ENCODE measurements at regions not wholly inside any gene's neighbourhood (a gene's known extent, or its start where the extent isn't known, plus 50 kb on each side); places are given as distances from the start of the nearest gene placed in this dataset.

DNA sequence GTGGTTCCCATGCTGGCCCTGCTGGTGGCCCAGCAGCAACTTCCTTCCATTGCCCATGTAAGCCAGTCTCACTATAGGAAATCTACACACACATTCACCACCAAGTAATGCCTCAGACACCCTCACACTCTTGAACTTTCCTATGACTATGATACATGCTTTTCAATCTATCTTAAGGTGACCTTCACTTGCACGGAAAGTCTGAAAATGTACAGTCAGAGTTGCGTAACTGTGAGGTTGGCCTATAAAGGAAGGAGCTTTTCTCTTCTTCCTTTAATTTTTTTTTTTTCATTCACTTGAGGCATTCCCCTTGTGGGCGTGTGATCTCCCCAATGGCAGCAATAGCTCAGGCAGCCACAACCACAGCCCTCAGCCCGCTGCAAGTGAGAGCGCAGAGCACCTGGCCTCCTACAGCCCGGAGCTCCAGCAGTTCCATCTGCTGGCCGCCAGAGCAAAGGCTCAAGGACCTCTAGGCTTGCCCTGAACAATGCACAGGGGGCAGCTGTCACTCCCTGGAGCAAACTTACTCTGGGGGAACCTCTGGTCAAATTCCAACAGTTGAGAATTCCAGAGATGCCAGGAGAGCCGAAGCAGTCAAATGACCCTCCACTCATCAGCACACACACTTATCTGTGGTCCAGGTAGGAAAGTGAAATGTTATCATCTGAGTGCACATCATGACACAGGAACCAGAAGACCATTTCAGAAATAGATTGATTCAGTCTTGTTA is 123.1 kb upstream of the ADO start:
- WGBS, 2 experiments (ENCODE audit: low coverage in 1 of 2, low lambda C conversion rate in 2 of 2, missing lambda C conversion rate in 2 of 2), result 58 to 63% methylated on average over 8 of the region's 8 CpGs
- no peak overlapping the region for H3K9ac ChIP-seq
- no peaks in the 10 kb centered on the region for H3K9me2 ChIP-seq (ENCODE audit: insufficient read depth)
- no peak overlapping the region for H2AFZ ChIP-seq
- peak; percentile 22 for DNase-seq
- H3F3A ChIP-seq (ENCODE audit: insufficient read depth), result no peaks in the 10 kb centered on the region
- H3K4me2 ChIP-seq (ENCODE audit: unreplicated experiment), result no peak overlapping the region
- no peaks in the 10 kb centered on the region for H3K9me3 ChIP-seq (ENCODE audit: low read depth)
- in situ Hi-C loops (cut with MboI), result no loop called here
- H3K27ac ChIP-seq, result no peak overlapping the region
- H4K20me1 ChIP-seq (ENCODE audit: insufficient read depth), result no peaks in the 10 kb centered on the region
- peaks cover 15% of the 10 kb centered on the region; the same call in 1 of the 2 replicates for H3K27me3 ChIP-seq (replicated peaks; ENCODE audit: insufficient read depth)
- H3K79me2 ChIP-seq (ENCODE audit: insufficient read depth), result no peaks in the 10 kb centered on the region
- no peak for TF ChIP-seq EZH2phosphoT487 (IDR thresholded peaks at IDR 0.05; ENCODE audit: insufficient read depth, low read depth)
- TF ChIP-seq EZH2 (IDR thresholded peaks at IDR 0.05; ENCODE audit: insufficient read depth, poor library complexity, severe bottlenecking), result no peak
- no peaks in the 10 kb centered on the region for H3K36me3 ChIP-seq (ENCODE audit: low read depth)
- H3K4me3 ChIP-seq, result no peak overlapping the region
- no peaks in the 10 kb centered on the region for H3K4me1 ChIP-seq (ENCODE audit: insufficient read depth)

- 0 out of 2 replicates have a peak, but pooled peaks cover 12% of the 10 kb centered on the region for H3K27me3 ChIP-seq (replicated peaks; ENCODE audit: insufficient read depth)
- no peaks in the 10 kb centered on the region for H3K79me2 ChIP-seq (ENCODE audit: insufficient read depth)
- H3K9ac ChIP-seq, result no peak overlapping the region
- no peaks in the 10 kb centered on the region for H3K4me1 ChIP-seq (ENCODE audit: insufficient read depth)
- no peaks in the 10 kb centered on the region for H3K9me2 ChIP-seq (ENCODE audit: insufficient read depth)
- no peak for DNase-seq
- no peaks in the 10 kb centered on the region for H4K20me1 ChIP-seq (ENCODE audit: insufficient read depth)
- no peak overlapping the region for H3K4me3 ChIP-seq
- H3F3A ChIP-seq (ENCODE audit: insufficient read depth), result no peaks in the 10 kb centered on the region
- TF ChIP-seq EZH2phosphoT487 (IDR thresholded peaks at IDR 0.05; ENCODE audit: insufficient read depth, low read depth), result no peak
- no peak for TF ChIP-seq EZH2 (IDR thresholded peaks at IDR 0.05; ENCODE audit: insufficient read depth, poor library complexity, severe bottlenecking)
- no peak overlapping the region for H2AFZ ChIP-seq
- H3K27ac ChIP-seq, result no peak overlapping the region
- no peak overlapping the region for H3K4me2 ChIP-seq (ENCODE audit: unreplicated experiment)
- 39 to 44% methylated on average over 5 of the region's 5 CpGs for WGBS, 2 experiments (ENCODE audit: low coverage in 1 of 2, low lambda C conversion rate in 2 of 2, missing lambda C conversion rate in 2 of 2)
- in situ Hi-C loops (cut with MboI), result no loop called here
- no peaks in the 10 kb centered on the region for H3K9me3 ChIP-seq (ENCODE audit: low read depth)
- H3K36me3 ChIP-seq (ENCODE audit: low read depth), result no peaks in the 10 kb centered on the region
Measured at GRCh38 chr10:62684911-62685310, 119.6 kb upstream of the ADO start.

DNA sequence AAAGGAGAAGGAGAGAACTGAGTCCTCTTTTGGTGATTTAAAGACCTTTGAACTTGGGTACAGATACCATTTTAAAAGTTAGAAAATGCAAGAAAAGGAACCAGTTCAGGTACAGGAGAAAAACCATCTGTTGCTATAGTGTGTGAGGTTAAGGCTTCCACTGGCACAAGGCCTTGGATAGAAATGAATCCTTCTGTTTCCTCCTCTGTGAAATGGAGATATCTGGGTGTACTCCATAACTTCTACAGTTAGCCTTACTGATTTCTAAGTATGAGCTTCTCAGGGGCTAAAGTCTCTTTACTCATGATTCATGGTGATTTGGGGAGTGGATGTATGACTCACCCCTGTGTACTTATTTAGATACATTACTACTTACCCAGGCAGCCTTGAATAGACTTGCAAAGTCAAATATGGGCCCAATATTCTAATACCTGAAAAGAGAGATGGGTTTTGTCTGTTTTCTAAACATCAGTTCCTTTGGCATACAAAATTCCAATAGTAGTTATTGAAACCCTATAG is 117.2 kb upstream of the ADO start:
- H2AFZ ChIP-seq, result no peak overlapping the region
- H3K9ac ChIP-seq, result no peak overlapping the region
- 0 out of 2 replicates have a peak, but pooled peaks cover 7% of the 10 kb centered on the region for H3K27me3 ChIP-seq (replicated peaks; ENCODE audit: insufficient read depth)
- no peak for TF ChIP-seq EZH2phosphoT487 (IDR thresholded peaks at IDR 0.05; ENCODE audit: insufficient read depth, low read depth)
- no peak for TF ChIP-seq EZH2 (IDR thresholded peaks at IDR 0.05; ENCODE audit: insufficient read depth, poor library complexity, severe bottlenecking)
- no peaks in the 10 kb centered on the region for H3K4me1 ChIP-seq (ENCODE audit: insufficient read depth)
- H3K36me3 ChIP-seq (ENCODE audit: low read depth), result no peaks in the 10 kb centered on the region
- in situ Hi-C loops (cut with MboI), result no loop called here
- no peaks in the 10 kb centered on the region for H3K9me3 ChIP-seq (ENCODE audit: low read depth)
- no peak overlapping the region for H3K4me3 ChIP-seq
- peak; percentile 45 for DNase-seq
- no peak overlapping the region for H3K4me2 ChIP-seq (ENCODE audit: unreplicated experiment)
- no peaks in the 10 kb centered on the region for H4K20me1 ChIP-seq (ENCODE audit: insufficient read depth)
- H3K79me2 ChIP-seq (ENCODE audit: insufficient read depth), result no peaks in the 10 kb centered on the region
- H3F3A ChIP-seq (ENCODE audit: insufficient read depth), result no peaks in the 10 kb centered on the region
- no peaks in the 10 kb centered on the region for H3K9me2 ChIP-seq (ENCODE audit: insufficient read depth)
- no peak overlapping the region for H3K27ac ChIP-seq

DNA sequence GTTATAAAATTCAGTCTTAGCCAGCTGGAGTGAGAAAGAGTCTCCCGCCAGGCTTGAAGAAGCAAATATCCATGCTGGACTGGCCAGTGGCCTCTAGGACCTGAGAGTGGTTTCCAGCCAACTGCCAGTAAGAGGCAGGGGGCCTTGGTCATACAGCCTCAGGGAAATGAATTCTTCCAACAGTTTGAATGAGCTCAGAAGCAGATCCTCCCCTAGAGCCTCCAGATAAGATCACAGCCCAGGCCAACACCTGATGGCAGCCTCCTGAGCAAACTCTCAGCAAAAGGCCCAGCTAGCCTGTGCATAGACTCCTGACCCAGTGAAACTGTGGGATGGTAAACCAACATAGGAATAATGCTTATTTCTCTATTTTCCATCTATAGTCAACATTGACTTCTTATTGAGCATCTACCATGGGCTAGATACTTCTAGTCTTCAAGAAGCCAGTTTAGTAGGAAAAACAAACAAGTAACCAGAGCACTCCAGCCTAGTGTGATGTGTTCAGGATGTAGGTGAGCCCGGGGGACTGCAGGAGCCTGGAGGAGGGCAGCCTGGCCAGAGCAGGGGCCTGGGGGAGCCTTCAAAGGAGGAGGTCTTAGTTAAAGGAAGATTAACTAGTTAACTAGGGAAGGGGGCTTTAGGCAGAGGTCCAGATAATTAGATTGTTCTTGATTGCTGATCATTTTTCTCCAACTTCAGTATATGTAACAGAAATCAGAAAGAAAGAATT is 115.4 kb upstream of the ADO start:
- no peak overlapping the region for H3K4me3 ChIP-seq
- H3K9me2 ChIP-seq (ENCODE audit: insufficient read depth), result no peaks in the 10 kb centered on the region
- H3K4me1 ChIP-seq (ENCODE audit: insufficient read depth), result no peaks in the 10 kb centered on the region
- no peak overlapping the region for H3K27ac ChIP-seq
- TF ChIP-seq EZH2phosphoT487 (IDR thresholded peaks at IDR 0.05; ENCODE audit: insufficient read depth, low read depth), result no peak
- TF ChIP-seq EZH2 (IDR thresholded peaks at IDR 0.05; ENCODE audit: insufficient read depth, poor library complexity, severe bottlenecking), result no peak
- no peaks in the 10 kb centered on the region for H3K36me3 ChIP-seq (ENCODE audit: low read depth)
- H3K4me2 ChIP-seq (ENCODE audit: unreplicated experiment), result no peak overlapping the region
- H3K27me3 ChIP-seq (replicated peaks; ENCODE audit: insufficient read depth), result no peaks in the 10 kb centered on the region
- no peaks in the 10 kb centered on the region for H4K20me1 ChIP-seq (ENCODE audit: insufficient read depth)
- 27 to 33% methylated on average over 2 of the region's 2 CpGs for WGBS, 2 experiments (ENCODE audit: low coverage in 1 of 2, low lambda C conversion rate in 2 of 2, missing lambda C conversion rate in 2 of 2)
- no peaks in the 10 kb centered on the region for H3K79me2 ChIP-seq (ENCODE audit: insufficient read depth)
- H3F3A ChIP-seq (ENCODE audit: insufficient read depth), result no peaks in the 10 kb centered on the region
- H3K9ac ChIP-seq, result no peak overlapping the region
- in situ Hi-C loops (cut with MboI), result no loop called here
- no peak for DNase-seq
- no peak overlapping the region for H2AFZ ChIP-seq
- H3K9me3 ChIP-seq (ENCODE audit: low read depth), result no peaks in the 10 kb centered on the region

Data from GM23248 (cell line).